GM10266 (cell line): ENCODE measurements at regions not wholly inside any gene's neighbourhood (a gene's known extent, or its start where the extent isn't known, plus 50 kb on each side); places are given as distances from the start of the nearest gene placed in this dataset.

ENCODE experiments used
- DNase-seq: peaks from one replicate; pipeline ENCODE4 v3.0.0; 2012; ENCODE audit errors: extremely low spot score
- TF ChIP-seq, protein P1 (sequence below): IDR thresholded peaks from 2 replicates; pipeline ENCODE4 v1.5.1; 2012; ENCODE audit warnings: mild to moderate bottlenecking, low read depth; ENCODE audit not compliant: control insufficient read depth, insufficient read depth; ENCODE audit errors: missing control alignments

- DNase-seq: no peak
- TF ChIP-seq, protein P1, sequence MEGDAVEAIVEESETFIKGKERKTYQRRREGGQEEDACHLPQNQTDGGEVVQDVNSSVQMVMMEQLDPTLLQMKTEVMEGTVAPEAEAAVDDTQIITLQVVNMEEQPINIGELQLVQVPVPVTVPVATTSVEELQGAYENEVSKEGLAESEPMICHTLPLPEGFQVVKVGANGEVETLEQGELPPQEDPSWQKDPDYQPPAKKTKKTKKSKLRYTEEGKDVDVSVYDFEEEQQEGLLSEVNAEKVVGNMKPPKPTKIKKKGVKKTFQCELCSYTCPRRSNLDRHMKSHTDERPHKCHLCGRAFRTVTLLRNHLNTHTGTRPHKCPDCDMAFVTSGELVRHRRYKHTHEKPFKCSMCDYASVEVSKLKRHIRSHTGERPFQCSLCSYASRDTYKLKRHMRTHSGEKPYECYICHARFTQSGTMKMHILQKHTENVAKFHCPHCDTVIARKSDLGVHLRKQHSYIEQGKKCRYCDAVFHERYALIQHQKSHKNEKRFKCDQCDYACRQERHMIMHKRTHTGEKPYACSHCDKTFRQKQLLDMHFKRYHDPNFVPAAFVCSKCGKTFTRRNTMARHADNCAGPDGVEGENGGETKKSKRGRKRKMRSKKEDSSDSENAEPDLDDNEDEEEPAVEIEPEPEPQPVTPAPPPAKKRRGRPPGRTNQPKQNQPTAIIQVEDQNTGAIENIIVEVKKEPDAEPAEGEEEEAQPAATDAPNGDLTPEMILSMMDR: no peak
These were observed 544.6 kb upstream of the NECTIN3 start for GRCh38 chr3:110526777-110527727.

- TF ChIP-seq, protein P1: no peak
- DNase-seq: no peak
These were observed 543.1 kb upstream of the NECTIN3 start for GRCh38 chr3:110528305-110529121.

DNA sequence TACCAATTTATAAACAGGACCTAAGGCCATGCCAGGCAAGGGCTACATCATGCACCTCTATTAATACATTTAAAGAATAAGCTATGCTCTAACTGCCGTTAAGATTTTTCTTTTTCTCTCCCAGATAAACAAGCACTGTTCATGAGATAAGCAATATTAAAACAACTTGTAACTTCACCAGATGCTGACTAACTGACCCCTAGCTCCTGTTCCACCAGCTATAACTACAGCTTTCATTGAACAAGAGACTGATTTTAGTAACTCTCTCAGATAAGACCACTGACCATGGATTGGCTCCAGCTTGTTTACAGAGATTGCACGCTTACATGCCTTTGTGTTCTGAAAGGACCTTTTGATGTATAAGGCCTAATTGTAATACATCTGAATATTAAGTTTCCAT, 540.7 kb upstream of the NECTIN3 start:
- no peak for DNase-seq
- TF ChIP-seq, protein P1: no peak

DNA sequence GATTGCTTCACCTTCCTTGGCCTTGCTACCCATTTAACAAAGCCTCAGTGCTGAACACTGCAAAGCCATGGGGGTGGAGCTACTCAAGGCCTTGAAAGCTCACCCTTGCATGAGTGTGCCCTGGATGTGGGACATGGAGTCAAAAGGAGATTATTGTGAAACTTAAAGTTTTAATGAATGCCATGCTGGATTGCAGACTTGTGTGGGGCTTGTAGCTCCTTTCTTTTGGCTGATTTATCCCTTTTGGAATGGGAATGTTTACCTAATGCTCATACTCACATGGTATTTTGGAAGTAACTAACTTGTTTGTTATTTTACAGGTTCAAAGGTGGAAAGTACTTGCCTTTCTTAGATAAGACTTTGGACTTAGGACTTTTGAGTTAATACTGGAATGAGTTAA, 538.5 kb upstream of the NECTIN3 start:
- TF ChIP-seq, protein P1: no peak
- DNase-seq: no peak

DNA sequence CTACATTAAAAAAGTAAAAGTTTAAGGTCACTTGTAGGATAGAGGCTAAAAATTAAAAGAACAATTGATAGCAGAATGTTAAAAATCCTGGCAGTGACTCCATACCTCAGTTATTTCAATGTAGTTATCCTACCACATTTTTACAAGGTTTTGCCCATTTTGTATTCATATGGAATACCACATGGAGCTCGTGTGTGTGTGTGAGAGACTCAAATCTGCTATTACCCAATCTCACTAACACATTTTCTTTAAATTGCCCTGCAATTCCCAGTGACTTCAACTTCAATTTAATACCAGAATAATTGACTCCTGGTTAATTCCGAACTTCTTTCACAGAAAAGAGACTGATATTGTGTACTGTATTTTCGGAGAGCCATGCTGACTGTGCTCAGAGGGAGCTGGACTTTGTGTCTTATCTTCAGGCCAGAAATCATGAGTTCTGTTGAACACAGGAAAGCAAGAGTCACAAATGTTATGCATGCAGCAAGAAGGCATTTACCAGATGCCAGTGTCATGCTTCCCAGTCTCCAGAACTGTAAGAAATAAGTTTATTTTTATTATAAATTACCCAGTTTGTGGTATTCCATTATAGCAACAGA, 529.0 kb upstream of the NECTIN3 start:
- no peak for DNase-seq
- TF ChIP-seq, protein P1: no peak

GRCh38 chr3:110544730-110545129, 526.9 kb upstream of the NECTIN3 start:
- TF ChIP-seq, protein P1: no peak
- DNase-seq: no peak
